ENCODE measurements at regions not wholly inside any gene's neighbourhood (a gene's known extent, or its start where the extent isn't known, plus 50 kb on each side); places are given as distances from the start of the nearest gene placed in this dataset.
"Not testable (repeated sequence)": the region's sequence is repeated elsewhere in the genome, so short reads cannot be mapped to it uniquely, and the experiment has no call there.

DNA sequence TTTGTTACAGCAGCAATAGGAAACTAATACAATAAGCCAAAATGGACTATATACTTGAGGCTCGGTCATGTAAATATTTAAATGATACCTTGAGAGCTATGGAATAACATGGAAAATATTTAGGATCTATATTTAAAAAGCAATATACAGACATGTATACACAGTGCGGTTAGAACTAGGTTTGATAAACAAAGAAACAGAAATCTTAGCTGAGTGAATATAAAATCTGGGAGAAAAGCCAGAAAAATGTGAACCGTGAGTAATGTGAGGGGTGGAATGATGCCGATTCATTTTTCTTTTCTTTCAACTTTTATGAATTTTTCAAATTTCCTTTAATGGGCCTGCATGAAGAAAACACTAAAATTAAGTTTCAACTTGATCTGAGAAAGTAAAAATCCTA lies 104.1 kb downstream of the ATXN3L start:
- TF ChIP-seq, protein P1, sequence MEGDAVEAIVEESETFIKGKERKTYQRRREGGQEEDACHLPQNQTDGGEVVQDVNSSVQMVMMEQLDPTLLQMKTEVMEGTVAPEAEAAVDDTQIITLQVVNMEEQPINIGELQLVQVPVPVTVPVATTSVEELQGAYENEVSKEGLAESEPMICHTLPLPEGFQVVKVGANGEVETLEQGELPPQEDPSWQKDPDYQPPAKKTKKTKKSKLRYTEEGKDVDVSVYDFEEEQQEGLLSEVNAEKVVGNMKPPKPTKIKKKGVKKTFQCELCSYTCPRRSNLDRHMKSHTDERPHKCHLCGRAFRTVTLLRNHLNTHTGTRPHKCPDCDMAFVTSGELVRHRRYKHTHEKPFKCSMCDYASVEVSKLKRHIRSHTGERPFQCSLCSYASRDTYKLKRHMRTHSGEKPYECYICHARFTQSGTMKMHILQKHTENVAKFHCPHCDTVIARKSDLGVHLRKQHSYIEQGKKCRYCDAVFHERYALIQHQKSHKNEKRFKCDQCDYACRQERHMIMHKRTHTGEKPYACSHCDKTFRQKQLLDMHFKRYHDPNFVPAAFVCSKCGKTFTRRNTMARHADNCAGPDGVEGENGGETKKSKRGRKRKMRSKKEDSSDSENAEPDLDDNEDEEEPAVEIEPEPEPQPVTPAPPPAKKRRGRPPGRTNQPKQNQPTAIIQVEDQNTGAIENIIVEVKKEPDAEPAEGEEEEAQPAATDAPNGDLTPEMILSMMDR (IDR thresholded peaks at IDR 0.05) = no peak
- no peaks in the 10 kb centered on the region for H3K9me3 ChIP-seq
- H3K4me3 ChIP-seq (ENCODE audit: low read depth in 1 of 2, low read length in 1 of 2) = no peak overlapping the region
- no peaks in the 10 kb centered on the region for H3K36me3 ChIP-seq
- no peaks in the 10 kb centered on the region for H3K4me1 ChIP-seq (ENCODE audit: control insufficient read depth in 1 of 2, insufficient read depth in 1 of 2, low read depth in 1 of 2, low read length in 1 of 2)
- H3K27ac ChIP-seq = no peak overlapping the region
- no peaks in the 10 kb centered on the region for H3K27me3 ChIP-seq

GRCh38 chrX:13212191-13212651 lies 107.6 kb downstream of the ATXN3L start:
- no peaks in the 10 kb centered on the region for H3K9me3 ChIP-seq
- H3K4me1 ChIP-seq (ENCODE audit: control insufficient read depth in 1 of 2, insufficient read depth in 1 of 2, low read depth in 1 of 2, low read length in 1 of 2) = no peaks in the 10 kb centered on the region
- no peak overlapping the region for H3K4me3 ChIP-seq (ENCODE audit: low read depth in 1 of 2, low read length in 1 of 2)
- H3K36me3 ChIP-seq = no peaks in the 10 kb centered on the region
- no peaks in the 10 kb centered on the region for H3K27me3 ChIP-seq
- no peak overlapping the region for H3K27ac ChIP-seq
- TF ChIP-seq, protein P1 (IDR thresholded peaks at IDR 0.05) = no peak

DNA sequence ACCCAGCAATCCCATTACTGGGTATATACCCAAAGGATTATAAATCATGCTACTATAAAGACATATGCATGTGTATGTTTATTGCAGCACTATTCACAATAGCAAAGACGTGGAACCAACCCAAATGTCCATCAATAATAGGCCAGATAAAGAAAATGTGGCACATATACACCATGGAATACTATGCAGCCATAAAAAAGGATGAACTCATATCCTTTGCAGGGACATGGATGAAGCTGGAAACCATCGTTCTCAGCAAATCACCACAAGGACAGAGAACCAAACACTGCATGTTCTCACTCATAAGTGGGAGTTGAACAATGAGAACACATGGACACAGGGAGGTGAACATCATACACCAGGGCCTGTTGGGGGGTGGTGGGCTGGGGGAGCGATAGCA lies 109.7 kb downstream of the ATXN3L start:
- not testable (repeated sequence) for H3K4me3 ChIP-seq (ENCODE audit: low read depth in 1 of 2, low read length in 1 of 2); H3K4me1 ChIP-seq (ENCODE audit: control insufficient read depth in 1 of 2, insufficient read depth in 1 of 2, low read depth in 1 of 2, low read length in 1 of 2); H3K27me3 ChIP-seq; H3K27ac ChIP-seq; H3K9me3 ChIP-seq; H3K36me3 ChIP-seq

- not testable (repeated sequence) for H3K36me3 ChIP-seq; H3K27ac ChIP-seq; H3K4me3 ChIP-seq (ENCODE audit: low read depth in 1 of 2, low read length in 1 of 2); H3K27me3 ChIP-seq; H3K4me1 ChIP-seq (ENCODE audit: control insufficient read depth in 1 of 2, insufficient read depth in 1 of 2, low read depth in 1 of 2, low read length in 1 of 2); H3K9me3 ChIP-seq
These were observed 110.1 kb downstream of the ATXN3L start for GRCh38 chrX:13209704-13210103.

- no peaks in the 10 kb centered on the region for H3K9me3 ChIP-seq
- H3K27ac ChIP-seq = no peak overlapping the region
- no peaks in the 10 kb centered on the region for H3K36me3 ChIP-seq
- TF ChIP-seq, protein P1 (IDR thresholded peaks at IDR 0.05) = no peak
- no peak overlapping the region for H3K4me3 ChIP-seq (ENCODE audit: low read depth in 1 of 2, low read length in 1 of 2)
- H3K4me1 ChIP-seq (ENCODE audit: control insufficient read depth in 1 of 2, insufficient read depth in 1 of 2, low read depth in 1 of 2, low read length in 1 of 2) = no peaks in the 10 kb centered on the region
- H3K27me3 ChIP-seq = no peaks in the 10 kb centered on the region
These were observed 111.4 kb downstream of the ATXN3L start for GRCh38 chrX:13208281-13208935.

GRCh38 chrX:13203271-13203670 lies 116.6 kb downstream of the ATXN3L start:
- TF ChIP-seq, protein P1 (IDR thresholded peaks at IDR 0.05) = no peak
- Histone ChIP-seq H3K9me3 (no peaks in the 10 kb centered on the region), H3K4me3 (ENCODE audit: low read depth in 1 of 2, low read length in 1 of 2) (no peak overlapping the region), H3K27me3 (no peaks in the 10 kb centered on the region), H3K27ac (no peak overlapping the region), H3K36me3 (no peaks in the 10 kb centered on the region), H3K4me1 (ENCODE audit: control insufficient read depth in 1 of 2, insufficient read depth in 1 of 2, low read depth in 1 of 2, low read length in 1 of 2) (no peaks in the 10 kb centered on the region)
